ENCODE measurements at regions not wholly inside any gene's neighbourhood (a gene's known extent, or its start where the extent isn't known, plus 50 kb on each side); places are given as distances from the start of the nearest gene placed in this dataset.
"Not testable (repeated sequence)": the region's sequence is repeated elsewhere in the genome, so short reads cannot be mapped to it uniquely, and the experiment has no call there.

- intact Hi-C loops (cut with DNase I): no loop called here
- DNase-seq: no peak
Observed at GRCh38 chr18:4573735-4574134, 118.6 kb upstream of the DLGAP1 start.

- intact Hi-C loops (cut with DNase I): no loop called here
Observed at GRCh38 chr18:4557502-4557901, 102.4 kb upstream of the DLGAP1 start.

GRCh38 chr18:4551001-4551360 lies 95.9 kb upstream of the DLGAP1 start:
- intact Hi-C loops (cut with DNase I): no loop called here
- no peak for DNase-seq

More at GRCh38 chr18:4557502-4557901, 102.4 kb upstream of the DLGAP1 start:
- DNase-seq: no peak

- intact Hi-C loops (cut with DNase I): no loop called here
- no peak for DNase-seq
Observed at GRCh38 chr18:4549164-4549872, 94.2 kb upstream of the DLGAP1 start.

- intact Hi-C loops (cut with DNase I): no loop called here
- DNase-seq: no peak
Observed at GRCh38 chr18:4547126-4547525, 92.0 kb upstream of the DLGAP1 start.

- no peak for DNase-seq
- intact Hi-C loops (cut with DNase I): no loop called here
Observed at GRCh38 chr18:4544142-4544541, 89.0 kb upstream of the DLGAP1 start.

GRCh38 chr18:4543711-4544110 lies 88.6 kb upstream of the DLGAP1 start:
- no peak for DNase-seq

GRCh38 chr18:4541588-4541987 lies 86.5 kb upstream of the DLGAP1 start:
- intact Hi-C loops (cut with DNase I): no loop called here
- no peak for DNase-seq

More at GRCh38 chr18:4543711-4544110, 88.6 kb upstream of the DLGAP1 start:
- intact Hi-C loops (cut with DNase I): no loop called here

- DNase-seq: no peak
- intact Hi-C loops (cut with DNase I): no loop called here
Observed at GRCh38 chr18:4536447-4536846, 81.3 kb upstream of the DLGAP1 start.

GRCh38 chr18:4528405-4528804 lies 73.3 kb upstream of the DLGAP1 start:
- no peak for DNase-seq
- intact Hi-C loops (cut with DNase I): no loop called here

GRCh38 chr18:4527826-4528225 lies 72.7 kb upstream of the DLGAP1 start:
- DNase-seq; intact Hi-C loops (cut with DNase I): not testable (repeated sequence)

GRCh38 chr18:4524096-4524495 lies 69.0 kb upstream of the DLGAP1 start:
- intact Hi-C loops (cut with DNase I): no loop called here
- DNase-seq: no peak

GRCh38 chr18:4511166-4511565 lies 56.1 kb upstream of the DLGAP1 start:
- DNase-seq: peak in 1 of 10 donors; percentile 66
- intact Hi-C loops (cut with DNase I): no loop called here

GRCh38 chr18:4510711-4511110 lies 55.6 kb upstream of the DLGAP1 start:
- intact Hi-C loops (cut with DNase I): no loop called here
- DNase-seq: peak in 1 of 10 donors; percentile 60

- intact Hi-C loops (cut with DNase I): no loop called here
- DNase-seq: peak in 1 of 10 donors; percentile 62
Observed at GRCh38 chr18:4510160-4510559, 55.1 kb upstream of the DLGAP1 start.
